ENCODE measurements at regions not wholly inside any gene's neighbourhood (a gene's known extent, or its start where the extent isn't known, plus 50 kb on each side); places are given as distances from the start of the nearest gene placed in this dataset.

DNA sequence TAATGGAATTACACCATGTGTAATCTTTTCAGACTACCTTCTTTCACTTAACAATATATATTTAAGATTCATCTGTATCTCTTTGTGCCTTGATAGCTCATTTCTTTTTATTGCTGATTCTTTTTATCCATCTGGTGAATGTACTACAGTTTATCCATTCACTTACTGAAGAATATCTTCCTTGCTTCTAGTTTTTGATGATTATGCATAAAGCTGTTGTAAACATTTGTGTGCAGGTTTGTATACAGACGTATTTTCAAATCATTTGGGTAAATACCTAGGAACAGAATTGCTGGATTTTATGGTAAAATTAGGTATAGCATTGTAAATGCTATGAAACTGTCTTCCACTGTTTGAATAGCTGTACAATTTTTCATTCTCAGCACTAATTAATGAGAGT is 592.6 kb upstream of the HS6ST1 start:
- TF ChIP-seq, protein P1, sequence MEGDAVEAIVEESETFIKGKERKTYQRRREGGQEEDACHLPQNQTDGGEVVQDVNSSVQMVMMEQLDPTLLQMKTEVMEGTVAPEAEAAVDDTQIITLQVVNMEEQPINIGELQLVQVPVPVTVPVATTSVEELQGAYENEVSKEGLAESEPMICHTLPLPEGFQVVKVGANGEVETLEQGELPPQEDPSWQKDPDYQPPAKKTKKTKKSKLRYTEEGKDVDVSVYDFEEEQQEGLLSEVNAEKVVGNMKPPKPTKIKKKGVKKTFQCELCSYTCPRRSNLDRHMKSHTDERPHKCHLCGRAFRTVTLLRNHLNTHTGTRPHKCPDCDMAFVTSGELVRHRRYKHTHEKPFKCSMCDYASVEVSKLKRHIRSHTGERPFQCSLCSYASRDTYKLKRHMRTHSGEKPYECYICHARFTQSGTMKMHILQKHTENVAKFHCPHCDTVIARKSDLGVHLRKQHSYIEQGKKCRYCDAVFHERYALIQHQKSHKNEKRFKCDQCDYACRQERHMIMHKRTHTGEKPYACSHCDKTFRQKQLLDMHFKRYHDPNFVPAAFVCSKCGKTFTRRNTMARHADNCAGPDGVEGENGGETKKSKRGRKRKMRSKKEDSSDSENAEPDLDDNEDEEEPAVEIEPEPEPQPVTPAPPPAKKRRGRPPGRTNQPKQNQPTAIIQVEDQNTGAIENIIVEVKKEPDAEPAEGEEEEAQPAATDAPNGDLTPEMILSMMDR (IDR thresholded peaks at IDR 0.05; ENCODE audit: unreplicated experiment in 3 of 3) = no peak
- H3K4me1 Mint-ChIP-seq = no peaks in the 10 kb centered on the region
- peaks cover 5% of the 10 kb centered on the region for H3K27me3 Mint-ChIP-seq (ENCODE audit: low read depth)
- H3K9me3 Mint-ChIP-seq = peaks cover 24% of the 10 kb centered on the region
- no peak overlapping the region for H3K4me3 Mint-ChIP-seq
- no peak overlapping the region for H3K27ac Mint-ChIP-seq
- no peaks in the 10 kb centered on the region for H3K36me3 Mint-ChIP-seq (ENCODE audit: low read depth)

DNA sequence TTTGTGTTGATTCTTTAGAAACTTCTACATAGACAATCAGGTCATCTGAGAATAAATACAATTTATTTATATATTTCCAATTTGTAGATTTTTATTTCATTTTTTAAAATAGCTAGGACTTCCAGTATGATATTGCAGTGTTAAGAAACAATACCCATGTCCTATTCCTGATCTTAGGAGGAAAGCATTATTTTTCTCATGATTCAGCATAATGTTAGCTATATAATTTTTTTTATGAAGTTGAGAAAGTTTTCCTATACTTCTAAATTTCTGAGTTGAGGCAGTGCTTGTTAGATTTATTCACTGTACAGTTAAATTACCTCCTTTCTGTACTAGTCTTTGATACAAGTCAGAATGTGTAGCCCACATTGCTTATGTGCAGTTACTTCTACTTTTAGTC is 595.7 kb upstream of the HS6ST1 start:
- Mint-ChIP-seq H3K27me3 (ENCODE audit: low read depth) (peaks cover 5% of the 10 kb centered on the region), H3K9me3 (peaks cover 26% of the 10 kb centered on the region), H3K36me3 (ENCODE audit: low read depth) (no peaks in the 10 kb centered on the region), H3K4me3 (no peak overlapping the region), H3K27ac (no peak overlapping the region), H3K4me1 (no peaks in the 10 kb centered on the region)
- TF ChIP-seq, protein P1 (IDR thresholded peaks at IDR 0.05; ENCODE audit: unreplicated experiment in 3 of 3) = no peak

DNA sequence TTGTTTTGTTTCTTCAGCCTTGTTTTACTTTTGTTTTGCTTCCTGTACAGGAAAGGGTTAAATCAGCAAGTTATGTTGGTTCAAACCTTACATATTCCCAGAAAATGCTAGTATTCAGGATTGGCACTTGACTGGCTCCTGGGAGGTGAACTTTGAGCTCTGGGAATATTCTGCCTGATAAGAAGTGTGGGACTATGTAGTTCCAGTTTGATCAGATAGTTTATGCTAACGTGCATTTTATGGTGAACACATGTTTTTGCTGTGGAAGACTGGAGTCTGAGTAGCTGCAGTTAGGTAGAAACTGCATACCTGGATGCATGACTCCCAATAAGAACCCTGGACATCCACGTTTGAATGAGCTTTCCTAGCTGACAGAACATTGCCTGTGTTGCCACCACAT is 603.1 kb upstream of the HS6ST1 start:
- Mint-ChIP-seq H3K36me3 (ENCODE audit: low read depth) (no peaks in the 10 kb centered on the region), H3K27ac (no peak overlapping the region), H3K9me3 (peaks cover 19% of the 10 kb centered on the region), H3K4me3 (no peak overlapping the region), H3K27me3 (ENCODE audit: low read depth) (no peaks in the 10 kb centered on the region), H3K4me1 (no peaks in the 10 kb centered on the region)
- TF ChIP-seq, protein P1 (IDR thresholded peaks at IDR 0.05; ENCODE audit: unreplicated experiment in 3 of 3) = no peak

DNA sequence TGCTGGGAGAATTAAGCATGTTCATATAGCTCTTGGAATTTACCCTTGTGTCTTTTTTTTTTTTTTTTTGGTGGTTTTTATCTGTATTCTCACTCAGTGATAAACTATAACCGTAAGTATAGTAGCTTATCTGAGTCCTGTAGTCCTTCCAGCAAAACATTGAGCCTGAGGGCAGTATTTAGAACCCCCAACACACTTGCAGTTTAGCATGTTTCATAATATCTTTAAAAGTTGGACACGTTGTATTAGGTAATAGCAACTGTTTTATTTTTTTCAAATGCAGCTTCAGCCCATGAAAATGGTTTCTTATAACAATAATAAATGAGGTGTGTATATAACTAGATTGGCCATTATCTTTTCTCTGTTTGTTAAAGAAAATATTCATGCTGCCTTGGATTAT is 603.5 kb upstream of the HS6ST1 start:
- TF ChIP-seq, protein P1 (IDR thresholded peaks at IDR 0.05; ENCODE audit: unreplicated experiment in 3 of 3) = no peak
- Mint-ChIP-seq H3K4me3 (no peak overlapping the region), H3K36me3 (ENCODE audit: low read depth) (no peaks in the 10 kb centered on the region), H3K4me1 (no peaks in the 10 kb centered on the region), H3K27me3 (ENCODE audit: low read depth) (no peaks in the 10 kb centered on the region), H3K27ac (no peak overlapping the region), H3K9me3 (peaks cover 21% of the 10 kb centered on the region)

DNA sequence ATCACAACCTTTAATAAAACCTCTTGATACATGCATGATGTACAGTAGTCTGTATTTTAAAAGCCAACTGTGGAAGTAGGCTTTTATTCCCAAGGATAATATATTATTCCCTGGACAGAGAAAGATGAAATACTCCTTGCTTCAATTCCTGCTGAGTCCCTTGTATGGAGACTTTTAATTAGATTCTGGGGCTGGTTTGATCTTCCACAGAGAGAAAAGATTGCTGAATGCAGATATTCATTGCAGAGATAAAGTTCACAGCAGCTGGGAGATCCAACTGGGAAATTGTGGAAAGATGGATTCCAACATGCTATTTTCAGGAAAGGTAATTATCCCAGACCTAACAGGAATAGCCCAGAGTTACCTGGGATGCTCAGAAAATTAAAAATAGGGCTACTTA is 607.0 kb upstream of the HS6ST1 start:
- Mint-ChIP-seq H3K27me3 (ENCODE audit: low read depth) (no peaks in the 10 kb centered on the region), H3K4me1 (no peaks in the 10 kb centered on the region), H3K4me3 (no peak overlapping the region), H3K27ac (no peak overlapping the region), H3K9me3 (peaks cover 24% of the 10 kb centered on the region), H3K36me3 (ENCODE audit: low read depth) (no peaks in the 10 kb centered on the region)
- TF ChIP-seq, protein P1 (IDR thresholded peaks at IDR 0.05; ENCODE audit: unreplicated experiment in 3 of 3) = no peak

DNA sequence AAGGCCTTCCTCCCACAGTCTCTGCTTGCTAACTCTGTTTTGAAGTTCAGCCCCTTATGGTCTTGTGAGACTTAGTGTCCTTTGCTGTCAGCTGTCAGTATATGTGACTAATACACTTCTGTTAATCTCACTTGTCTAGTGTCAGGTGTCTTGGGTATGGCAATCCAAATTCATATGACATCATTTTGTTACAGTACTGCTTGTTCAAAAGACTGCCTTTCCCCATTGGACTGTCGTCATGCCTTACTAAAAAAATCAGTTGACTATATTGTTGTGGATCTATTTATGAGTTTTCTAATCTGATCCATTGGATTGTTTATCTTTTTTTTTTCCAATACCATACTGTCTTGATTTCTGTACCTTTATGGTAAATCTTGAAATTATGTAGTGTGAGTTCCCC is 611.4 kb upstream of the HS6ST1 start:
- Mint-ChIP-seq H3K36me3 (ENCODE audit: low read depth) (no peaks in the 10 kb centered on the region), H3K27ac (no peak overlapping the region), H3K4me3 (no peak overlapping the region), H3K27me3 (ENCODE audit: low read depth) (no peaks in the 10 kb centered on the region), H3K4me1 (no peaks in the 10 kb centered on the region), H3K9me3 (peaks cover 21% of the 10 kb centered on the region)
- TF ChIP-seq, protein P1 (IDR thresholded peaks at IDR 0.05; ENCODE audit: unreplicated experiment in 3 of 3) = no peak

All from nephron (organoid).